ENCODE measurements at regions not wholly inside any gene's neighbourhood (a gene's known extent, or its start where the extent isn't known, plus 50 kb on each side); places are given as distances from the start of the nearest gene placed in this dataset.

- TF ChIP-seq CTCF (IDR thresholded peaks at IDR 0.05) = no peak
- no peak for TF ChIP-seq ATOH8 (CRISPR knock-in tag; IDR thresholded peaks at IDR 0.05; ENCODE audit: low read depth)
- no peak for TF ChIP-seq HDAC2 (IDR thresholded peaks at IDR 0.05)
- TF ChIP-seq JUN (IDR thresholded peaks at IDR 0.05) = no peak
- TF ChIP-seq REST (IDR thresholded peaks at IDR 0.05) = no peak
- no peak for TF ChIP-seq HMGXB4 (CRISPR knock-in tag; IDR thresholded peaks at IDR 0.05; ENCODE audit: borderline replicate concordance)
- TF ChIP-seq POLR2A (IDR thresholded peaks at IDR 0.05; ENCODE audit: low read length) = no peak
- TF ChIP-seq ESRRA (IDR thresholded peaks at IDR 0.05; ENCODE audit: borderline replicate concordance, low read length) = no peak
- no peak for TF ChIP-seq RARB (CRISPR knock-in tag; IDR thresholded peaks at IDR 0.05)
- TF ChIP-seq USF2 (IDR thresholded peaks at IDR 0.05) = no peak
- no peak for TF ChIP-seq NR3C1 (IDR thresholded peaks at IDR 0.05)
- TF ChIP-seq EP300 (IDR thresholded peaks at IDR 0.05) = no peak
- no peak for TF ChIP-seq CHD4 (IDR thresholded peaks at IDR 0.05; ENCODE audit: borderline replicate concordance)
Measured at GRCh38 chr15:45866616-45867015, 231.8 kb downstream of the SQOR start.

Data from A549 (cell line).